BE2C (cell line): ENCODE measurements at regions not wholly inside any gene's neighbourhood (a gene's known extent, or its start where the extent isn't known, plus 50 kb on each side); places are given as distances from the start of the nearest gene placed in this dataset.

ENCODE experiments used
- DNase-seq: peaks from one replicate; pipeline ENCODE4 v3.0.0-alpha.2; 2020
- H3K27me3 ChIP-seq: fragments of 250-450 bp; sonication (Bioruptor Pico); 2 replicates; pipeline ENCODE4 v1.5.1; 2020; ENCODE audit warnings: mild to moderate bottlenecking
- H3K36me3 ChIP-seq: fragments of 250-450 bp; sonication (Bioruptor Pico); 2 replicates; pipeline ENCODE4 v1.5.1; 2020; ENCODE audit warnings: mild to moderate bottlenecking
- H3K4me1 ChIP-seq: fragments of 250-450 bp; sonication (Bioruptor Pico); 2 replicates; pipeline ENCODE4 v1.5.1; 2020
- H3K4me3 ChIP-seq: 2 replicates; pipeline ENCODE4 v1.5.1; 2011; ENCODE audit warnings: low read depth, low read length
- H3K9me3 ChIP-seq: fragments of 250-450 bp; sonication (Bioruptor Pico); 2 replicates; pipeline ENCODE4 v1.5.1; 2020
- TF ChIP-seq, protein P1 (sequence below): IDR thresholded peaks from 2 replicates; pipeline ENCODE4 v1.5.1; 2012; ENCODE audit warnings: mild to moderate bottlenecking, low read depth, low read length

DNA sequence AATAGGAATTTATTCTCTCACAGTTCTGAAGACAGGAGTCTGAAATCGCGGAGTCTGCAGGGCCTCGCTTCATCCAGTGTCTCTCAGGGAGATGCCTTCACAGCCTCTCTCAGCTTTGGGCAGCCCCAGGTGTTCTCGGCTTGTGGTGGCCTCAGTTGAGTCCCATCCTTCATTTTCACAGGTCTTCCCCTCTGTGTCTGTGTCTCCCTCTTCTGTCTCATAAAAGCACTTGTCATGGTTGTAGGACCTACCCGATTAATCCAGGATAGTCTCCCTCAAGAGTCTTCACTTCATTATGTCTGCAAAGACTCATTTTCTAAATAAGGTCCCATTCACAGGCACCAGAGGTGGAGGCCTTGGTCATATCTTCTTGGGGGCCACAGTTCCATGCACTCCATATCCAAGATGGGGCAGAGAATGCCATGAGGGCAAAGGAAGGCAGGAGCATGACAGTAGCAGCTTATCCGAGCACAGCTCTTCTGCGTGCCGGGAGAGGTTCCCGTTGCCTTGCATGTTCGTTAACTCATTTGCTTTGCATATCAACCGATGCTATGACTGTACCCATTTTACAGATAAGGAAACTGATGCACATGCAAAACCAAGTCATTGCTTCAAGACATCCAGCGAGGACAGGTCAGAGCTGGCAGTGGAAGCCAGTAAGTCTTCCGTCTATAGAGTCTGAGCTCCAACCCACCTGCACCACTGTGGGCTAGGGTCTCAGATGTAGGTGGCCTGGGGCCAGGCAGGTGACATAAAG, 363.8 kb upstream of the SULF2 start:
- H3K36me3 ChIP-seq, result no peaks in the 10 kb centered on the region
- H3K4me3 ChIP-seq, result no peak overlapping the region
- H3K4me1 ChIP-seq, result no peaks in the 10 kb centered on the region
- H3K27me3 ChIP-seq, result no peaks in the 10 kb centered on the region
- TF ChIP-seq, protein P1, sequence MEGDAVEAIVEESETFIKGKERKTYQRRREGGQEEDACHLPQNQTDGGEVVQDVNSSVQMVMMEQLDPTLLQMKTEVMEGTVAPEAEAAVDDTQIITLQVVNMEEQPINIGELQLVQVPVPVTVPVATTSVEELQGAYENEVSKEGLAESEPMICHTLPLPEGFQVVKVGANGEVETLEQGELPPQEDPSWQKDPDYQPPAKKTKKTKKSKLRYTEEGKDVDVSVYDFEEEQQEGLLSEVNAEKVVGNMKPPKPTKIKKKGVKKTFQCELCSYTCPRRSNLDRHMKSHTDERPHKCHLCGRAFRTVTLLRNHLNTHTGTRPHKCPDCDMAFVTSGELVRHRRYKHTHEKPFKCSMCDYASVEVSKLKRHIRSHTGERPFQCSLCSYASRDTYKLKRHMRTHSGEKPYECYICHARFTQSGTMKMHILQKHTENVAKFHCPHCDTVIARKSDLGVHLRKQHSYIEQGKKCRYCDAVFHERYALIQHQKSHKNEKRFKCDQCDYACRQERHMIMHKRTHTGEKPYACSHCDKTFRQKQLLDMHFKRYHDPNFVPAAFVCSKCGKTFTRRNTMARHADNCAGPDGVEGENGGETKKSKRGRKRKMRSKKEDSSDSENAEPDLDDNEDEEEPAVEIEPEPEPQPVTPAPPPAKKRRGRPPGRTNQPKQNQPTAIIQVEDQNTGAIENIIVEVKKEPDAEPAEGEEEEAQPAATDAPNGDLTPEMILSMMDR, result 0 out of 2 replicates have a peak, but pooled peaks have one; percentile 12
- no peaks in the 10 kb centered on the region for H3K9me3 ChIP-seq
- no peak for DNase-seq

DNA sequence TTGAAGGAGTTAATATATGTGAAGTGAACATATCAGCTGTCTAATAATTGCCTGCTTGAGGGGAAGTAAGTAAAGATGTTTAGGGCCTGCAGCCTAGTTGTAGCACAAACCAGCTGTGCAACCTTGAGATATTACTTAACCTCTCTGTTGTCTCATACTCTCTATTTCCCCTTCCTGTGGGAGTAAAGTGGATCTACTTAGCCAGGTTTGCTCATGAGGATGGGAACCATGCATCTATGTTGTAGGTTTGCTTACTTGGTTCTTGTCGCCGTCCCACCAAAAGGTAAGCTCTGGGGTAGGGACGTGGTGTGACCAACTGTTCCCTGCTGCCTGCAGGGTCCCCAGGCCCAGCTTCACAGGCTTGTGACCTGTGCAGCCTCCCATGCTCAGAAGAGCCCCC, 362.7 kb upstream of the SULF2 start:
- TF ChIP-seq, protein P1, result no peak

DNA sequence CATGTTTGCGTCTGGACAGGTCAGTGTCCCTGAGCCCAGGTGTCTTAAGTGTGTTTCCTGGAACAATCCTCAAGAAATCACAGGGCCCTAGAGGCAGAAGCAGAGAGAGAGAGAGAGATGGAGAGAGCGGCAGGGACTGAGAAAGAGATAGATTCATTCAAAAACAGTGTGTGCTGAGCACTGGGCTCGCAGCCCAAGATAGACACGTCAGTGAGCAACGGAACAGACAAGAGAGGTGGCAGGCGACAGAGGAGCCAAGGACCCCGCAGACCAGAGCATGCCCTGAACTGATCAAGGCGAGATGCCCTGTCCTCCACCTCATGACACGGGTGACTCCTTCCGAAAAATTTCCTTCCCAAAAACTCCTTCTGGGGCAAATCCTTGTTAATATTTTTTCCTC, 362.0 kb upstream of the SULF2 start:
- TF ChIP-seq, protein P1, result no peak
- DNase-seq, result no peak
- Histone ChIP-seq H3K9me3 (no peaks in the 10 kb centered on the region), H3K4me3 (no peak overlapping the region), H3K4me1 (no peaks in the 10 kb centered on the region), H3K27me3 (no peaks in the 10 kb centered on the region), H3K36me3 (no peaks in the 10 kb centered on the region)

More for the DNA sequence above, 362.7 kb upstream of the SULF2 start:
- H3K4me3 ChIP-seq, result no peak overlapping the region
- DNase-seq, result no peak
- no peaks in the 10 kb centered on the region for H3K9me3 ChIP-seq
- no peaks in the 10 kb centered on the region for H3K4me1 ChIP-seq
- no peaks in the 10 kb centered on the region for H3K27me3 ChIP-seq
- no peaks in the 10 kb centered on the region for H3K36me3 ChIP-seq

DNA sequence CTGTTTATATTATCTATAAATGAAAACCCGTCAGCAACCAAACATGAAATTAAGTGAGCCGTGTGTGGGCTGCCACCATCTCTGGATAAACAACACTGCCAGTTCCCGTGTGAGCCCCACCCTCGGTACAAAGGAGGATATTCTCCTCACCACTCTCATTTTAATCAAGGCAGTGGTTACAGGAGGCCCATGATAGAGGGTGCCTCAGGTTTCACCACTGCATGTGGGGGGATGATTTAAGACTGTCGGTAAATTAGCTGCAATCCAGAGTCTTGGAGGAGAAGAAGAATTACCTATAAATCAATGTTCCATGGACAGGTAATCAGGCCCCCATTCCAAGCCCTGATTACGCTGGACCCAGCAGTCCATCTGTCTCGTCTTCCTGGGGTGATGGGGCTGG, 361.6 kb upstream of the SULF2 start:
- H3K36me3 ChIP-seq, result no peaks in the 10 kb centered on the region
- H3K4me3 ChIP-seq, result no peak overlapping the region
- H3K27me3 ChIP-seq, result no peaks in the 10 kb centered on the region
- H3K9me3 ChIP-seq, result no peaks in the 10 kb centered on the region
- no peak for DNase-seq
- H3K4me1 ChIP-seq, result no peaks in the 10 kb centered on the region
- TF ChIP-seq, protein P1, result no peak

DNA sequence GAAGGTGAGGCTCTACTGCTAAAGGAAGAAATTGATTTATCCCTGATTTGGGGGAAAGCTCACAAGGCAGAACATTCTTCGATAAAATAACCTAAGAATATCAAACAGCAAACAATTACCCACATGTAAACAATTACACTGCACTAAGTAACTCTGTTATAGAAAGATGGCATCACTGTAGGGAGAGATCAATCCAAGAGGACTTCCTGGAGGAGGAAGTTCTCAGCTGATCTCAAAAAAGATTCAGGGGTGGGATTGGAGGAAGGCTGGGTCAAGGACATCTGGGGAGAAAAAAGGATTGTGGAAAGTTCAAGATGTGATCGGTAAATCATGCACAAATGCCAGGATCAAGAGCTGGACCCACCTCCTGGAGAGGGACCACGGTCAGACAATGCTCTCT, 361.0 kb upstream of the SULF2 start:
- Histone ChIP-seq H3K9me3 (no peaks in the 10 kb centered on the region; the same call in 1 of the 2 replicates), H3K4me1 (no peaks in the 10 kb centered on the region), H3K4me3 (no peak overlapping the region), H3K36me3 (no peaks in the 10 kb centered on the region), H3K27me3 (no peaks in the 10 kb centered on the region)
- TF ChIP-seq, protein P1, result no peak
- no peak for DNase-seq

DNA sequence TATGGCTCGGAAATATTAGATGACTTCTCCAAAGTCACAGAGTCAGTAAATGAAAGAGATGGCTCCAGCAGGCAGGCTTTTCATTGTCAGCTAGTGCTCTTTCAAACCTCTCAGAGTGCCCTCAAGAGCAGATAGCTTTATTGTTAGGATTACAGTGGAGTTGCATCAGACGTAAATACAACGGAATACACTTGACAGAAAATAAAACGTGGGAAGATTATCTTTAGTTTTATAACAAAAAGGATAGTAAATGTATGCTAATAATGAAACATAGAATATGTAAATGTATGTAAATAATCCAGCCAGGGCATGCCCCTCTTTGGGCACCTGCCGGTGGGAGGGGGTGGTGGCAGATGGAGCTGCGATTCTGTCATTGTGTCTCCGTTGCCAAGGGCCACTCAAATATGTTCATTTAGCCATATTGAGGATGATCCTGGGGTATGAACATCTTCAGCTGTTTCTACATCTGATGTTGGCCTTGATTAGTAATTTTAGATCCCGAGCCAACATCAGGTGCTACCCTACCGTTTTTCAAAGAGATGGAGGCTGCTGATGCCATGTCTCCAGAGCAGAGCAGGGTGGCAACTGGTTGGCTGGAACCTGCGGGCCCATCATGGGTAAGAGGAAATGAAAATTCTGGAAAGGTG, 358.3 kb upstream of the SULF2 start:
- DNase-seq, result no peak
- H3K36me3 ChIP-seq, result no peaks in the 10 kb centered on the region
- H3K4me1 ChIP-seq, result no peaks in the 10 kb centered on the region
- H3K4me3 ChIP-seq, result no peak overlapping the region
- TF ChIP-seq, protein P1, result no peak
- no peaks in the 10 kb centered on the region; the same call in 1 of the 2 replicates for H3K9me3 ChIP-seq
- H3K27me3 ChIP-seq, result no peaks in the 10 kb centered on the region
